Muscle of leg (tissue), 3 donors: ENCODE measurements at regions not wholly inside any gene's neighbourhood (a gene's known extent, or its start where the extent isn't known, plus 50 kb on each side); places are given as distances from the start of the nearest gene placed in this dataset.

Experiments
- DNase-seq: peaks from one replicate; pipeline ENCODE4 v3.0.0; 2013
- H3K27ac ChIP-seq: one replicate; pipeline ENCODE4 v1.5.1; 2013; ENCODE audit warnings: mild to moderate bottlenecking, low read length, control low read depth
- H3K27me3 ChIP-seq: one replicate; pipeline ENCODE4 v1.6.1; 2013; ENCODE audit warnings: low read length; ENCODE audit not compliant: control insufficient read depth, insufficient read depth
- H3K36me3 ChIP-seq: one replicate; pipeline ENCODE4 v1.6.1; 2013; ENCODE audit warnings: low read length; ENCODE audit not compliant: control insufficient read depth, insufficient read depth
- H3K4me1 ChIP-seq: one replicate; pipeline ENCODE4 v1.6.1; 2013; ENCODE audit warnings: low read length; ENCODE audit not compliant: control insufficient read depth, insufficient read depth
- H3K4me3 ChIP-seq: one replicate; pipeline ENCODE4 v1.5.1; 2013; ENCODE audit warnings: low read length, control low read depth
- H3K9me3 ChIP-seq: replicated peaks from 2 replicates; pipeline ENCODE4 v1.6.1; 2013; ENCODE audit warnings: low read depth, low read length; ENCODE audit not compliant: control insufficient read depth
- WGBS: methylation state at CpG from one replicate; pipeline ENCODE4 v1.1.5; 2013; ENCODE audit warnings: missing lambda C conversion rate; ENCODE audit not compliant: insufficient coverage; 5-methylcytosine and 5-hydroxymethylcytosine counted together

GRCh38 chr5:27523629-27524028 lies 485.2 kb upstream of the CDH9 start:
- DNase-seq = no peak
- 86% methylated on average over 19 of the region's 21 CpGs for WGBS

GRCh38 chr5:27516437-27516836 lies 478.1 kb upstream of the CDH9 start:
- no peak overlapping the region for H3K4me3 ChIP-seq
- peaks cover 30% of the 10 kb centered on the region for H3K9me3 ChIP-seq
- H3K27ac ChIP-seq = no peak overlapping the region
- H3K4me1 ChIP-seq = no peaks in the 10 kb centered on the region
- no peak for DNase-seq
- WGBS = no CpG with 5 or more reads among the region's 2 CpGs
- H3K36me3 ChIP-seq = no peaks in the 10 kb centered on the region
- no peaks in the 10 kb centered on the region for H3K27me3 ChIP-seq

More at GRCh38 chr5:27523629-27524028, 485.2 kb upstream of the CDH9 start:
- H3K27me3 ChIP-seq = no peaks in the 10 kb centered on the region
- peaks cover 11% of the 10 kb centered on the region for H3K9me3 ChIP-seq
- H3K36me3 ChIP-seq = no peaks in the 10 kb centered on the region
- no peak overlapping the region for H3K27ac ChIP-seq
- H3K4me3 ChIP-seq = no peak overlapping the region
- no peaks in the 10 kb centered on the region for H3K4me1 ChIP-seq

DNA sequence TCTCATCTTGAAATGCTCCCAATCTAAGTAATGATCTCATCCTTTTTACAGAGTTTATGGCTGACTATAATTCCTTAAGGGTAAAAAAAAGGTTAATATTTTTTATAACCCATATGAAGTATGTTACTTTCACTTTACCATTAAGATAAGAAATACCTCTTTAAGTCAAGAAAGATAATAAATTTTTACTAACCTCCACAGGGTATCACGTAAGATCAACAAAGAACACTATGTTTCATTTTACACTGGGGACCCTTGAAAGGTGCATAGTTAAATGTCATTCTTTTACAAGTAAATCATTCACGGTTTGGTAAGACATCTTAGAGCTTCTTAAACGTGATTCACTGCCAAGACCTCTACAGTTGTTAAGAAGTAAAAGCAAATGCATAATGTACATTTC lies 472.7 kb upstream of the CDH9 start:
- WGBS = no CpG with 5 or more reads among the region's 3 CpGs
- Histone ChIP-seq H3K27ac (no peak overlapping the region), H3K27me3 (no peaks in the 10 kb centered on the region), H3K4me1 (no peaks in the 10 kb centered on the region), H3K9me3 (peaks cover 4% of the 10 kb centered on the region), H3K36me3 (no peaks in the 10 kb centered on the region), H3K4me3 (no peak overlapping the region)
- DNase-seq = no peak

GRCh38 chr5:27503813-27504212 lies 465.4 kb upstream of the CDH9 start:
- no CpG with 5 or more reads among the region's 3 CpGs for WGBS
- no peak overlapping the region for H3K4me3 ChIP-seq
- DNase-seq = no peak
- no peaks in the 10 kb centered on the region for H3K27me3 ChIP-seq
- no peak overlapping the region for H3K27ac ChIP-seq
- H3K9me3 ChIP-seq = peaks cover 2% of the 10 kb centered on the region
- H3K36me3 ChIP-seq = no peaks in the 10 kb centered on the region
- no peaks in the 10 kb centered on the region for H3K4me1 ChIP-seq

- no peaks in the 10 kb centered on the region for H3K36me3 ChIP-seq
- H3K4me3 ChIP-seq = no peak overlapping the region
- no peaks in the 10 kb centered on the region for H3K27me3 ChIP-seq
- no peak for DNase-seq
- H3K9me3 ChIP-seq = peaks cover 2% of the 10 kb centered on the region
- 50% methylated on average over 1 of the region's 5 CpGs for WGBS
- no peak overlapping the region for H3K27ac ChIP-seq
- H3K4me1 ChIP-seq = no peaks in the 10 kb centered on the region
Measured at GRCh38 chr5:27502236-27502635, 463.9 kb upstream of the CDH9 start.

- Histone ChIP-seq H3K27ac (no peak overlapping the region), H3K9me3 (peaks cover 6% of the 10 kb centered on the region), H3K4me3 (no peak overlapping the region), H3K27me3 (no peaks in the 10 kb centered on the region), H3K36me3 (no peaks in the 10 kb centered on the region), H3K4me1 (no peaks in the 10 kb centered on the region)
- DNase-seq = no peak
- WGBS = no CpG with 5 or more reads among the region's 2 CpGs
Measured at GRCh38 chr5:27497491-27497890, 459.1 kb upstream of the CDH9 start.

GRCh38 chr5:27494887-27495286 lies 456.5 kb upstream of the CDH9 start:
- Histone ChIP-seq H3K27me3 (no peaks in the 10 kb centered on the region), H3K36me3 (no peaks in the 10 kb centered on the region), H3K4me1 (no peaks in the 10 kb centered on the region), H3K27ac (no peak overlapping the region), H3K9me3 (peaks cover 5% of the 10 kb centered on the region), H3K4me3 (no peak overlapping the region)
- DNase-seq = no peak
- no CpG with 5 or more reads among the region's 2 CpGs for WGBS

- Histone ChIP-seq H3K9me3 (peaks cover 2% of the 10 kb centered on the region), H3K27me3 (no peaks in the 10 kb centered on the region), H3K4me1 (no peaks in the 10 kb centered on the region), H3K36me3 (no peaks in the 10 kb centered on the region), H3K4me3 (no peak overlapping the region), H3K27ac (no peak overlapping the region)
- no peak for DNase-seq
- WGBS = no CpG with 5 or more reads among the region's 3 CpGs
Measured at GRCh38 chr5:27491746-27492439, 453.5 kb upstream of the CDH9 start.

GRCh38 chr5:27491047-27491446 lies 452.7 kb upstream of the CDH9 start:
- H3K9me3 ChIP-seq = peaks cover 2% of the 10 kb centered on the region
- H3K27ac ChIP-seq = no peak overlapping the region
- no peaks in the 10 kb centered on the region for H3K4me1 ChIP-seq
- no CpG with 5 or more reads among the region's 2 CpGs for WGBS
- no peak for DNase-seq
- H3K4me3 ChIP-seq = no peak overlapping the region
- no peaks in the 10 kb centered on the region for H3K36me3 ChIP-seq
- no peaks in the 10 kb centered on the region for H3K27me3 ChIP-seq

- WGBS = no CpG with 5 or more reads among the region's 1 CpG
- Histone ChIP-seq H3K27me3 (no peaks in the 10 kb centered on the region), H3K9me3 (peaks cover 2% of the 10 kb centered on the region), H3K4me3 (no peak overlapping the region), H3K4me1 (no peaks in the 10 kb centered on the region), H3K36me3 (no peaks in the 10 kb centered on the region), H3K27ac (no peak overlapping the region)
- DNase-seq = no peak
Measured at GRCh38 chr5:27489701-27490100, 451.3 kb upstream of the CDH9 start.

- WGBS = no CpG with 5 or more reads among the region's 1 CpG
- no peak overlapping the region for H3K4me3 ChIP-seq
- H3K27me3 ChIP-seq = no peaks in the 10 kb centered on the region
- no peaks in the 10 kb centered on the region for H3K4me1 ChIP-seq
- no peaks in the 10 kb centered on the region for H3K36me3 ChIP-seq
- no peaks in the 10 kb centered on the region for H3K9me3 ChIP-seq
- H3K27ac ChIP-seq = no peak overlapping the region
- no peak for DNase-seq
Measured at GRCh38 chr5:27482663-27483062, 444.3 kb upstream of the CDH9 start.
